GM10266 (cell line): ENCODE measurements at regions not wholly inside any gene's neighbourhood (a gene's known extent, or its start where the extent isn't known, plus 50 kb on each side); places are given as distances from the start of the nearest gene placed in this dataset.
"Not testable (repeated sequence)": the region's sequence is repeated elsewhere in the genome, so short reads cannot be mapped to it uniquely, and the experiment has no call there.

ENCODE experiments used
- DNase-seq: peaks from one replicate; pipeline ENCODE4 v3.0.0; 2012; ENCODE audit errors: extremely low spot score
- TF ChIP-seq, protein P1 (sequence below): IDR thresholded peaks from 2 replicates; pipeline ENCODE4 v1.5.1; 2012; ENCODE audit warnings: mild to moderate bottlenecking, low read depth; ENCODE audit not compliant: control insufficient read depth, insufficient read depth; ENCODE audit errors: missing control alignments

GRCh38 chr5:89178541-89178940 is 295.6 kb upstream of the MEF2C start:
- TF ChIP-seq, protein P1, sequence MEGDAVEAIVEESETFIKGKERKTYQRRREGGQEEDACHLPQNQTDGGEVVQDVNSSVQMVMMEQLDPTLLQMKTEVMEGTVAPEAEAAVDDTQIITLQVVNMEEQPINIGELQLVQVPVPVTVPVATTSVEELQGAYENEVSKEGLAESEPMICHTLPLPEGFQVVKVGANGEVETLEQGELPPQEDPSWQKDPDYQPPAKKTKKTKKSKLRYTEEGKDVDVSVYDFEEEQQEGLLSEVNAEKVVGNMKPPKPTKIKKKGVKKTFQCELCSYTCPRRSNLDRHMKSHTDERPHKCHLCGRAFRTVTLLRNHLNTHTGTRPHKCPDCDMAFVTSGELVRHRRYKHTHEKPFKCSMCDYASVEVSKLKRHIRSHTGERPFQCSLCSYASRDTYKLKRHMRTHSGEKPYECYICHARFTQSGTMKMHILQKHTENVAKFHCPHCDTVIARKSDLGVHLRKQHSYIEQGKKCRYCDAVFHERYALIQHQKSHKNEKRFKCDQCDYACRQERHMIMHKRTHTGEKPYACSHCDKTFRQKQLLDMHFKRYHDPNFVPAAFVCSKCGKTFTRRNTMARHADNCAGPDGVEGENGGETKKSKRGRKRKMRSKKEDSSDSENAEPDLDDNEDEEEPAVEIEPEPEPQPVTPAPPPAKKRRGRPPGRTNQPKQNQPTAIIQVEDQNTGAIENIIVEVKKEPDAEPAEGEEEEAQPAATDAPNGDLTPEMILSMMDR, result no peak

GRCh38 chr5:89173528-89173927 is 290.5 kb upstream of the MEF2C start:
- DNase-seq, result no peak
- TF ChIP-seq, protein P1, result no peak

More at GRCh38 chr5:89178541-89178940, 295.6 kb upstream of the MEF2C start:
- no peak for DNase-seq

GRCh38 chr5:89168766-89169165 is 285.8 kb upstream of the MEF2C start:
- TF ChIP-seq, protein P1, result no peak
- no peak for DNase-seq

DNA sequence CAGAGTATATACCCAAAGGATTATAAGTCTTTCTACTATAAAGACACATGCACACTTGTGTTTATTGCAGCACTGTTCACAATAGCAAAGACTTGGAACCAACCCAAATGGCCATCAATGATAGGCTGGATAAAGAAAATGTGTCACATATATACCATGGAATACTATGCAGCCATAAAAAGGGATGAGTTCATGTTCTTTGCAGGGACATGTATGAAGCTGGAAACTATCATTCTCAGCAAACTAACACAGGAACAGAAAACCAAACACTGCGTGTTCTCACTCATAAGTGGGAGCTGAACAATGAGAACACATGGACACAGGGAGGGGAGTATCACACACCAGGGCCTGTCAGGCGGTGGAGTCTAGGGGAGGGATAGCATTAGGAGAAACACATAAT is 281.7 kb upstream of the MEF2C start:
- not testable (repeated sequence) for DNase-seq

DNA sequence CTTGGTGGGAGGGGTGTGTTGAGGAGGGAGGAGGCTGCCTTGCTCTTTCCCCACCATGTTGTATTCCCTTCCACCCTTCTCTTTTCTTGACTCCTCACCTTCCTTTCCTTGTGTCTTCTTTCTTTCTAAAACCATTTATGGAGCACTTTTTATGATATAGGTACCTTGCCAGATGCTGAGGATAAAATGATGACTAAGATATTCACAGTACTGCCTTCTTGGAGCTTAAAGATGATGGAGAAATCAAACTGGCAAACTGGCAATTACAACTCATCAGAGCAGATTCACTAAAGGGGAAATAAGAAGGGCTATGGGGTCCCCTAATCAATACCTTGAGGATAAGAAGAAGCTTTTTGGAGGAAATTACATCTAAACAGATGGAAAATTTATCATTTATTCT is 273.2 kb upstream of the MEF2C start:
- DNase-seq, result no peak
- TF ChIP-seq, protein P1, result no peak

DNA sequence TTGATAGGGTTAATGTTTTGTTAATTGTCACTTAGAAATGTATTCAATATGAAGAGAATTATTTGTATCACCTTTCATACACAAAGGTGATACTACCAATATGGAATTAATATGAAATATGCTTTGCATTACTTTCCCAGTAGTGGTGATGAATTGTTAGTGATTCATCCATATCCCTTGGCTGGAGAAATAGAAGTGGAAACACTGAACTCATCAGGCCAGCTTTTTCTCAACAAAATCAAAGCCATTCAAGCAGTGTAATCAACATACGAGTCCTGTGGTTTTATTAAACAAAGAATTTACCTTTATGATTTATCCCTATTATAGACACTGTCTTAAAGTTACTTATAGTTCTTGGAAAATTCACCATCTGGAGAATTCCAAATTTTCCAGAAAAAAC is 264.0 kb upstream of the MEF2C start:
- DNase-seq, result no peak
- TF ChIP-seq, protein P1, result no peak

DNA sequence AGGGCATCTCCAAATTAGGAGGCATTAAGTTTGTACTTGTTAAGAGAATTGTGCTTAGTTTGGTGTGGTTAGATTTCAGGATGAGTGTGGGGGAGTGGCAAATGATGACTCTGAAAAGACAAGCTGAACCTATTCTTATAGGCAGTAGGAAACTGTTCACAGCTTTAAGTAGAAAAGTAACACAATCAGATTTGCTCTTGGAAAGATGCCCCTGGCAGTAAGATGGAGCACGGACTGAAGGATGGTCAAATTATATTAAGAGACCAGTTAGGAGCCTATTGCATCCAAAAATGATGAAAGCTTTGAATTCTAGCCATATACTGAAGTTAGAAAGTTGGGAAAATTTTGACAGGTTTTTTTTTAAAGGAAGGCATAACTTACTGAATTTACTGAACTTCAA is 254.2 kb upstream of the MEF2C start:
- no peak for DNase-seq
- TF ChIP-seq, protein P1, result no peak

DNA sequence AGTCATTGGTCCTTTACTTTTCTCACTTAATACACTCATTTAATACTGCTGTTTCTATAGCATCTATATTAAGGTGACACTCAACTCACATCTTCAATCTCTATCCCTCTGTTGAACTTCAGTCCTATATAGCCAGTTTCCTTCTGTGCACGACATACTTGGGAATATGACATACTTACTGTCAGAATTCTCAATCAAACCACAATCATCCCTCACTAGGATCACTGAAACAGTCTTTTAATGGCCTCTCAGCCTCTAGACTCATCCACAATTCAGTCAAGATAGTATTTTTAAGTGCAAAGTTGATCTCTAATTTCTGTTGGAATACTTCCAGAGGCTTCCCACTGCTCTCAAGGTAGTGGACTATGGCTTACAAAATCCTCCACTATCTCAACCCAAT is 251.0 kb upstream of the MEF2C start:
- TF ChIP-seq, protein P1, result no peak
- DNase-seq, result no peak
